GM12878 (cell line): ENCODE measurements at regions not wholly inside any gene's neighbourhood (a gene's known extent, or its start where the extent isn't known, plus 50 kb on each side); places are given as distances from the start of the nearest gene placed in this dataset.

ENCODE experiments used
- ATAC-seq: fragments of 200-7000 bp; cut with Tn5 transposase; 3 replicates; pipeline ENCODE4 v1.9.1; 2020; ENCODE audit warnings: mild to moderate bottlenecking, moderate library complexity
- BruUV-seq: library from RNA; stranded (reverse); fragments of 400-500 nt; replicated peaks from 2 replicates; lab custom pipeline; 2021; lab: Mats Ljungman, UMichigan
- CTCF ChIA-PET: fragments of 300-600 bp; sonication (Branson Sonifier 250); formaldehyde crosslinking; extraction: SDS; loops from one replicate; lab custom pipeline; 2021; ENCODE audit warnings: inconsistent platforms; lab: Yijun Ruan, JAX
- POLR2A ChIA-PET: fragments of 350-600 bp; formaldehyde crosslinking; extraction: SDS; loops from one replicate; lab custom pipeline; 2021; ENCODE audit warnings: inconsistent platforms; lab: Charles Lee
- RAD21 ChIA-PET: fragments of 300-600 bp; sonication (Branson Sonifier 250); formaldehyde crosslinking; loops from one replicate; lab custom pipeline; 2023; ENCODE audit warnings: antibody characterized with exemption; ENCODE audit not compliant: unreplicated experiment; lab: Charles Lee
- SMC1A ChIA-PET: fragments of 300-600 bp; sonication (Branson Sonifier 250); formaldehyde crosslinking; loops from one replicate; lab custom pipeline; 2023; ENCODE audit not compliant: unreplicated experiment, uncharacterized antibody; lab: Charles Lee
- DNase-seq: peaks from one replicate; pipeline ENCODE4 v3.0.0-alpha.2; 2011; ENCODE audit warnings: low read depth, low spot score
- FAIRE-seq: peaks from 3 replicates; lab custom pipeline; 2011; peaks lifted over from hg19 to GRCh38; lab: Jason Lieb, UNC
- H2AFZ ChIP-seq: 2 replicates; pipeline ENCODE4 v1.6.0; 2011; ENCODE audit warnings: low read depth, low read length, control low read depth; ENCODE audit not compliant: control insufficient read depth
- H3K27ac ChIP-seq: 2 replicates; pipeline ENCODE4 v1.5.1; 2011; ENCODE audit warnings: control low read depth; ENCODE audit not compliant: control insufficient read depth, insufficient read depth
- H3K27me3 ChIP-seq, 2 experiments: replicated peaks in 1 of 2; 2 replicates each; pipeline versions ENCODE4 v1.6.0 to v1.6.1; 2011; ENCODE audit warnings: low read length in 1 of 2; ENCODE audit not compliant: control insufficient read depth in 2 of 2, insufficient read depth in 2 of 2
- H3K36me3 ChIP-seq, 2 experiments: 2 replicates each; pipeline ENCODE4 v1.5.1; 2011; ENCODE audit warnings: low read length in 1 of 2; ENCODE audit not compliant: control insufficient read depth in 2 of 2, insufficient read depth in 2 of 2
- H3K4me1 ChIP-seq: 2 replicates; pipeline ENCODE4 v1.6.1; 2011; ENCODE audit warnings: mild to moderate bottlenecking, low read length, moderate library complexity, mixed read lengths; ENCODE audit not compliant: control insufficient read depth, insufficient read depth
- H3K4me2 ChIP-seq: 2 replicates; pipeline ENCODE4 v1.6.0; 2011; ENCODE audit warnings: control low read depth; ENCODE audit not compliant: control insufficient read depth, insufficient read depth
- H3K4me3 ChIP-seq: fragments of 200-600 bp; sonication (generic); 2 replicates; pipeline ENCODE4 v1.5.1; 2016
- H3K79me2 ChIP-seq: 2 replicates; pipeline ENCODE4 v1.6.0; 2011; ENCODE audit warnings: low read length; ENCODE audit not compliant: control insufficient read depth, insufficient read depth
- H3K9ac ChIP-seq: 2 replicates; pipeline ENCODE4 v1.8.0; 2011; ENCODE audit warnings: low read length, control low read depth, mixed read lengths; ENCODE audit not compliant: control insufficient read depth, insufficient read depth
- H3K9me3 ChIP-seq: replicated peaks from 3 replicates; pipeline ENCODE4 v1.5.1; 2011; ENCODE audit warnings: mild to moderate bottlenecking, low read length; ENCODE audit not compliant: control insufficient read depth, insufficient read depth
- H4K20me1 ChIP-seq: 2 replicates; pipeline ENCODE4 v1.6.0; 2011; ENCODE audit not compliant: control insufficient read depth, insufficient read depth
- BACH1 ChIP-seq: fragments of 450-650 bp; IDR thresholded peaks from 2 replicates; pipeline ENCODE4 v1.6.1; 2017; ENCODE audit warnings: mild to moderate bottlenecking, borderline replicate concordance
- DPF2 ChIP-seq: fragments of 450-650 bp; IDR thresholded peaks from 2 replicates; pipeline ENCODE4 v1.6.1; 2017; ENCODE audit warnings: mild to moderate bottlenecking
- ESRRA ChIP-seq: IDR thresholded peaks from 2 replicates; pipeline ENCODE4 v1.6.1; 2012; ENCODE audit warnings: mild to moderate bottlenecking, low read length, improper control_type of control experiment
- EZH2 ChIP-seq: IDR thresholded peaks from 2 replicates; pipeline ENCODE4 v1.6.1; 2012; ENCODE audit warnings: low read depth, mild to moderate bottlenecking, control low read depth, inconsistent platforms, low read length, borderline replicate concordance; ENCODE audit not compliant: control insufficient read depth
- FOS ChIP-seq: IDR thresholded peaks from 3 replicates; pipeline ENCODE4 v1.6.1; 2011; ENCODE audit warnings: borderline replicate concordance; ENCODE audit not compliant: insufficient read length; ENCODE audit errors: extremely low read depth
- HDAC2 ChIP-seq: fragments of 200-600 bp; sonication (generic); IDR thresholded peaks from 2 replicates; pipeline ENCODE4 v1.6.1; 2017
- HDGF ChIP-seq: fragments of 450-650 bp; IDR thresholded peaks from 2 replicates; pipeline ENCODE4 v1.6.1; 2016; ENCODE audit warnings: antibody characterized with exemption
- MEF2A ChIP-seq: IDR thresholded peaks from 2 replicates; pipeline ENCODE4 v1.6.1; 2011; ENCODE audit warnings: low read depth, mild to moderate bottlenecking, low read length, moderate library complexity; ENCODE audit not compliant: insufficient read depth
- MTA2 ChIP-seq: fragments of 450-650 bp; IDR thresholded peaks from 2 replicates; pipeline ENCODE4 v1.6.1; 2016; ENCODE audit warnings: low read depth, mild to moderate bottlenecking, moderate library complexity
- MYB ChIP-seq: fragments of 150-350 bp; IDR thresholded peaks from 2 replicates; pipeline ENCODE4 v1.6.1; 2014; ENCODE audit warnings: mild to moderate bottlenecking, low read depth, low read length, borderline replicate concordance
- NR2C2 ChIP-seq: IDR thresholded peaks from 2 replicates; pipeline ENCODE4 v1.6.1; 2011; ENCODE audit warnings: borderline replicate concordance, low read depth; ENCODE audit not compliant: control insufficient read depth, insufficient read length
- SREBF2 ChIP-seq: IDR thresholded peaks from 2 replicates; pipeline ENCODE4 v1.6.1; 2012; ENCODE audit warnings: mild to moderate bottlenecking, low read length
- STAT3 ChIP-seq: IDR thresholded peaks from 2 replicates; pipeline ENCODE4 v1.6.1; 2011; ENCODE audit warnings: low read depth, low read length, improper control_type of control experiment
- TCF3 ChIP-seq: IDR thresholded peaks from 2 replicates; pipeline ENCODE4 v1.6.1; 2012; ENCODE audit warnings: low read depth, mild to moderate bottlenecking, low read length, borderline replicate concordance; ENCODE audit not compliant: insufficient read depth
- WRNIP1 ChIP-seq: IDR thresholded peaks from 2 replicates; pipeline ENCODE4 v1.6.1; 2011; ENCODE audit warnings: low read depth, low read length, improper control_type of control experiment, borderline replicate concordance
- ZNF207 ChIP-seq: fragments of 450-650 bp; IDR thresholded peaks from 2 replicates; pipeline ENCODE4 v1.6.1; 2014; ENCODE audit warnings: antibody characterized with exemption, mild to moderate bottlenecking, borderline replicate concordance
- WGBS: methylation state at CpG from one replicate; pipeline ENCODE4 v1.1.6; 2016; ENCODE audit warnings: low lambda C conversion rate; ENCODE audit not compliant: insufficient replicate concordance, insufficient coverage; ENCODE audit errors: missing lambda C conversion rate; 5-methylcytosine and 5-hydroxymethylcytosine counted together
- in situ Hi-C: fragments of 300-500 bp; cut with MboI; formaldehyde crosslinking; loops from 9 replicates; pipeline ENCODE4 v1.14.3; 2018; ENCODE audit warnings: mixed read lengths
- intact Hi-C: fragments of 100-400 bp; cut with micrococcal nuclease; formaldehyde crosslinking; loops from one replicate; pipeline ENCODE4 v1.14.2; 2022; ENCODE audit not compliant: unreplicated experiment
- TF ChIP-seq, protein P1 (sequence below): fragments of 150-350 bp; IDR thresholded peaks from 2 replicates; pipeline ENCODE4 v1.6.1; 2016; ENCODE audit warnings: low read depth, low read length
- TF ChIP-seq, protein P2 (sequence below): fragments of 450-650 bp; IDR thresholded peaks from 2 replicates; pipeline ENCODE4 v1.6.1; 2017; ENCODE audit warnings: low read depth, mild to moderate bottlenecking, moderate library complexity
- TF ChIP-seq, protein P3 (sequence below): fragments of 450-650 bp; IDR thresholded peaks from 2 replicates; pipeline ENCODE4 v1.6.1; 2016; ENCODE audit warnings: mild to moderate bottlenecking

DNA sequence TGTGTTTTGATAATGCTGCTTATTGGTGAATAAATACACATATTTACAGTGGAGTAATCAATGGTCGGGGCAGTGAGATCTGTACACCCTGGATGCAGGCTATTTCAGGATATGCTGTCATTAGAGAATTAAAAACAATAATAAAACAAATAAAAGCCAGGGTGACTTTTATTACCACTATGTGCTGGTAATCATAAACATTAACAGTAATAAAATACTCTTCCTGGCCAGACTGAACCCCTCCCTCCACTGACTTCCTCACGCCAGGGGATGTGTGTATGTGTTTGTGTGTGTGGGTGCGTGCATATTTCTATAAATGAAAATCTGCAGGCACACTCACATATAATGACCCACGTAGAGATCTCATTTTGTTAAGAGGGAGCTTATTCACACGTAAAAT is 98.0 kb upstream of the MAP9 start (continued):
- no peak for TF ChIP-seq MYB
- no peak for TF ChIP-seq EZH2
- TF ChIP-seq MTA2: no peak
- TF ChIP-seq ESRRA: no peak
- no peak for TF ChIP-seq WRNIP1
- TF ChIP-seq STAT3: no peak
- TF ChIP-seq FOS: no peak
- no peak for TF ChIP-seq TCF3

DNA sequence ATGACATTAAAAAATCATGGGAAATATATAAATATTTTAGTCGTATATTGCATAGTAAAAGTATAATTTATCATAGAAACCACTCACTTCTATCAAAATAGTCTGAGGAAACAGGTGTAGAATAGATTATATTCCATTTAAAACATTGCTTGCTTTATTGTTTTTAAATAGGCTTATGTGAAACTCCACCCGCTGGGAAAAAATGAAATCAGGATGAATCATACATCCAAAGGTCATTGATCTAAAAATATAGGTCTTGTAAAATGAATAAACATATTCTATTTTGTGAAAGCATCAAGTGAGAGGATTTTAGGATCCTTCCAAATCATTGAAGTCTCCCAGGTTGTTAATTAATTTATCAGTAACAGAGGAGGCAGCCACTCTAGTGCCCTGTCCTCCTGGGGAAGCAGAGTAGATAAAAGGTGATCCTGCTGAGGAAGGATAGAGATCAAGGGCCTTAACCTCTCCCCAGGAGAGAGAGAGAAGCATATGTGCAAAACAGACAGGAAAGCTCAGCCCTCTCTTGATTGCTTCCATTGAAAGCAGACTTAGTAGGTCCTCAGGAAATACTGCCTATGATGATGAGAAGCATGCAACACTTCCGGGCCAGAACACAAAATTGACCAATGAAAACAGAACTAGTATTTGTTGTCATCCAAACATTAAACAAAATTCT is 96.8 kb upstream of the MAP9 start:
- in situ Hi-C loops: no loop called here

More for the DNA sequence above, 96.8 kb upstream of the MAP9 start:
- H3K4me1 ChIP-seq: no peaks in the 10 kb centered on the region
- H3K79me2 ChIP-seq: no peaks in the 10 kb centered on the region
- no peak overlapping the region for H3K4me3 ChIP-seq
- BruUV-seq: no TSS peak
- SMC1A ChIA-PET: interaction anchor here (1.4 kb wide), 1 partner anchor 11 kb away, joined by 4 read pairs; no protein-coding TSS in a partner anchor
- CTCF ChIA-PET: no interaction called here
- RAD21 ChIA-PET: no interaction called here
- POLR2A ChIA-PET: no interaction called here
- H2AFZ ChIP-seq: no peak overlapping the region
- no peak overlapping the region for H3K9ac ChIP-seq
- intact Hi-C loops: no loop called here
- H3K27me3 ChIP-seq: no peaks in the 10 kb centered on the region
- WGBS: 41% methylated on average over 3 of the region's 3 CpGs
- DNase-seq (no peak), FAIRE-seq (no peak)
- no peaks in the 10 kb centered on the region for H3K36me3 ChIP-seq
- TF ChIP-seq NR2C2 (no peak), ZNF207 (no peak), MEF2A (no peak), TCF3 (no peak), SREBF2 (no peak), HDGF (no peak), BACH1 (no peak), HDAC2 (no peak), DPF2 (no peak)
- TF ChIP-seq, protein P1, sequence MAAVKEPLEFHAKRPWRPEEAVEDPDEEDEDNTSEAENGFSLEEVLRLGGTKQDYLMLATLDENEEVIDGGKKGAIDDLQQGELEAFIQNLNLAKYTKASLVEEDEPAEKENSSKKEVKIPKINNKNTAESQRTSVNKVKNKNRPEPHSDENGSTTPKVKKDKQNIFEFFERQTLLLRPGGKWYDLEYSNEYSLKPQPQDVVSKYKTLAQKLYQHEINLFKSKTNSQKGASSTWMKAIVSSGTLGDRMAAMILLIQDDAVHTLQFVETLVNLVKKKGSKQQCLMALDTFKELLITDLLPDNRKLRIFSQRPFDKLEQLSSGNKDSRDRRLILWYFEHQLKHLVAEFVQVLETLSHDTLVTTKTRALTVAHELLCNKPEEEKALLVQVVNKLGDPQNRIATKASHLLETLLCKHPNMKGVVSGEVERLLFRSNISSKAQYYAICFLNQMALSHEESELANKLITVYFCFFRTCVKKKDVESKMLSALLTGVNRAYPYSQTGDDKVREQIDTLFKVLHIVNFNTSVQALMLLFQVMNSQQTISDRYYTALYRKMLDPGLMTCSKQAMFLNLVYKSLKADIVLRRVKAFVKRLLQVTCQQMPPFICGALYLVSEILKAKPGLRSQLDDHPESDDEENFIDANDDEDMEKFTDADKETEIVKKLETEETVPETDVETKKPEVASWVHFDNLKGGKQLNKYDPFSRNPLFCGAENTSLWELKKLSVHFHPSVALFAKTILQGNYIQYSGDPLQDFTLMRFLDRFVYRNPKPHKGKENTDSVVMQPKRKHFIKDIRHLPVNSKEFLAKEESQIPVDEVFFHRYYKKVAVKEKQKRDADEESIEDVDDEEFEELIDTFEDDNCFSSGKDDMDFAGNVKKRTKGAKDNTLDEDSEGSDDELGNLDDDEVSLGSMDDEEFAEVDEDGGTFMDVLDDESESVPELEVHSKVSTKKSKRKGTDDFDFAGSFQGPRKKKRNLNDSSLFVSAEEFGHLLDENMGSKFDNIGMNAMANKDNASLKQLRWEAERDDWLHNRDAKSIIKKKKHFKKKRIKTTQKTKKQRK: no peak
- TF ChIP-seq, protein P2, sequence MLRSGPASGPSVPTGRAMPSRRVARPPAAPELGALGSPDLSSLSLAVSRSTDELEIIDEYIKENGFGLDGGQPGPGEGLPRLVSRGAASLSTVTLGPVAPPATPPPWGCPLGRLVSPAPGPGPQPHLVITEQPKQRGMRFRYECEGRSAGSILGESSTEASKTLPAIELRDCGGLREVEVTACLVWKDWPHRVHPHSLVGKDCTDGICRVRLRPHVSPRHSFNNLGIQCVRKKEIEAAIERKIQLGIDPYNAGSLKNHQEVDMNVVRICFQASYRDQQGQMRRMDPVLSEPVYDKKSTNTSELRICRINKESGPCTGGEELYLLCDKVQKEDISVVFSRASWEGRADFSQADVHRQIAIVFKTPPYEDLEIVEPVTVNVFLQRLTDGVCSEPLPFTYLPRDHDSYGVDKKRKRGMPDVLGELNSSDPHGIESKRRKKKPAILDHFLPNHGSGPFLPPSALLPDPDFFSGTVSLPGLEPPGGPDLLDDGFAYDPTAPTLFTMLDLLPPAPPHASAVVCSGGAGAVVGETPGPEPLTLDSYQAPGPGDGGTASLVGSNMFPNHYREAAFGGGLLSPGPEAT: no peak
- TF ChIP-seq, protein P3, sequence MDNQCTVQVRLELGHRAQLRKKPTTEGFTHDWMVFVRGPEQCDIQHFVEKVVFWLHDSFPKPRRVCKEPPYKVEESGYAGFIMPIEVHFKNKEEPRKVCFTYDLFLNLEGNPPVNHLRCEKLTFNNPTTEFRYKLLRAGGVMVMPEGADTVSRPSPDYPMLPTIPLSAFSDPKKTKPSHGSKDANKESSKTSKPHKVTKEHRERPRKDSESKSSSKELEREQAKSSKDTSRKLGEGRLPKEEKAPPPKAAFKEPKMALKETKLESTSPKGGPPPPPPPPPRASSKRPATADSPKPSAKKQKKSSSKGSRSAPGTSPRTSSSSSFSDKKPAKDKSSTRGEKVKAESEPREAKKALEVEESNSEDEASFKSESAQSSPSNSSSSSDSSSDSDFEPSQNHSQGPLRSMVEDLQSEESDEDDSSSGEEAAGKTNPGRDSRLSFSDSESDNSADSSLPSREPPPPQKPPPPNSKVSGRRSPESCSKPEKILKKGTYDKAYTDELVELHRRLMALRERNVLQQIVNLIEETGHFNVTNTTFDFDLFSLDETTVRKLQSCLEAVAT: no peak
- TF ChIP-seq, all 136 proteins: peak for 0
- Histone ChIP-seq H4K20me1 (no peaks in the 10 kb centered on the region), H3K27ac (no peak overlapping the region), H3K9me3 (no peaks in the 10 kb centered on the region), H3K4me2 (no peak overlapping the region)
- ATAC-seq: no peak
